Gastroesophageal sphincter (tissue), 4 donors: ENCODE measurements at regions not wholly inside any gene's neighbourhood (a gene's known extent, or its start where the extent isn't known, plus 50 kb on each side); places are given as distances from the start of the nearest gene placed in this dataset.

Experiments used
- ATAC-seq: fragments of 150-250 bp; one replicate; pipeline ENCODE4 v1.9.1; 2016; ENCODE audit warnings: mild to moderate bottlenecking, moderate library complexity
- H3K27ac ChIP-seq, 4 donors: fragments of 200-600 bp; sonication (generic) in 3 of 4; 1 replicate in 3 of 4; 2 replicates in 1 of 4; pipeline ENCODE4 v1.5.1; 2016 to 2019
- H3K27me3 ChIP-seq: fragments of 200-600 bp; sonication (generic); one replicate; pipeline ENCODE4 v1.5.1; 2019
- H3K36me3 ChIP-seq, 2 donors: fragments of 200-600 bp; sonication (generic); one replicate each; pipeline ENCODE4 v1.5.1; 2019; ENCODE audit warnings: control low read depth in 1 of 2
- H3K4me1 ChIP-seq, 3 donors: fragments of 200-600 bp; sonication (generic); 1 replicate in 2 of 3; 2 replicates in 1 of 3; pipeline ENCODE4 v1.5.1; 2016 to 2019; ENCODE audit warnings: control low read depth in 2 of 3
- H3K4me3 ChIP-seq, 2 donors: fragments of 200-600 bp; sonication (generic); one replicate each; pipeline ENCODE4 v1.5.1; 2019; ENCODE audit warnings: mild to moderate bottlenecking in 1 of 2, moderate library complexity in 1 of 2
- H3K9me3 ChIP-seq, 3 donors: fragments of 200-600 bp; sonication (generic); one replicate each; pipeline ENCODE4 v1.5.1; 2017 to 2019; ENCODE audit warnings: control low read depth in 2 of 3
- CTCF ChIP-seq, 4 experiments: fragments of 200-600 bp in 2 of 4; fragments of 450-650 bp in 2 of 4; sonication (generic) in 1 of 4; IDR thresholded peaks; one replicate each; pipeline ENCODE4 v1.5.1; 2017 to 2019; ENCODE audit warnings: antibody characterized with exemption in 4 of 4, mild to moderate bottlenecking in 2 of 4, moderate library complexity in 2 of 4
- EP300 ChIP-seq: sonication (generic); formaldehyde crosslinking; IDR thresholded peaks from one replicate; pipeline ENCODE4 v1.6.1; 2017; ENCODE audit warnings: antibody characterized with exemption, mild to moderate bottlenecking
- POLR2A ChIP-seq, 2 donors: fragments of 450-650 bp; IDR thresholded peaks; one replicate each; pipeline ENCODE4 v1.6.1; 2017; ENCODE audit warnings: antibody characterized with exemption in 2 of 2, mild to moderate bottlenecking in 2 of 2, moderate library complexity in 1 of 2
- POLR2AphosphoS5 ChIP-seq: sonication (generic); formaldehyde crosslinking; IDR thresholded peaks from one replicate; pipeline ENCODE4 v1.6.1; 2017; ENCODE audit warnings: antibody characterized with exemption
- WGBS, 2 donors: methylation state at CpG; one replicate each; pipeline ENCODE4 v1.1.5; 2018; ENCODE audit warnings: low coverage in 1 of 2; 5-methylcytosine and 5-hydroxymethylcytosine counted together

- TF ChIP-seq POLR2AphosphoS5 (no peak), POLR2A (IDR thresholded peaks at IDR 0.05) (no peak), CTCF (IDR thresholded peaks at IDR 0.05) (no peak), EP300 (no peak)
- Histone ChIP-seq H3K27me3 (no peaks in the 10 kb centered on the region), H3K27ac (no peak overlapping the region), H3K4me1 (no peaks in the 10 kb centered on the region), H3K4me3 (no peak overlapping the region), H3K36me3 (no peaks in the 10 kb centered on the region), H3K9me3 (no peaks in the 10 kb centered on the region)
- ATAC-seq: no peak
- 13 to 36% methylated on average over 2 of the region's 2 CpGs for WGBS, 2 donors
Measured at GRCh38 chr1:188249811-188250210, 1421.1 kb downstream of the PLA2G4A start.

- TF ChIP-seq CTCF (IDR thresholded peaks at IDR 0.05): no peak
- no peak for TF ChIP-seq POLR2AphosphoS5
- no peak for TF ChIP-seq EP300
- no peak for TF ChIP-seq POLR2A (IDR thresholded peaks at IDR 0.05)
- no peak overlapping the region for H3K27ac ChIP-seq
- WGBS, 2 donors: 88 to 90% methylated on average over 1 of the region's 1 CpG
- H3K9me3 ChIP-seq: peaks cover 0 to 2% (median 0%) of the 10 kb centered on the region in 3 donors
- H3K36me3 ChIP-seq: no peaks in the 10 kb centered on the region
- no peaks in the 10 kb centered on the region for H3K27me3 ChIP-seq
- no peak overlapping the region for H3K4me3 ChIP-seq
- no peak for ATAC-seq
- H3K4me1 ChIP-seq: no peaks in the 10 kb centered on the region
Measured at GRCh38 chr1:188251036-188251435, 1422.3 kb downstream of the PLA2G4A start.

GRCh38 chr1:188261849-188262248 is 1433.1 kb downstream of the PLA2G4A start:
- Histone ChIP-seq H3K4me1 (no peaks in the 10 kb centered on the region), H3K4me3 (no peak overlapping the region), H3K36me3 (no peaks in the 10 kb centered on the region), H3K27ac (no peak overlapping the region), H3K27me3 (no peaks in the 10 kb centered on the region), H3K9me3 (peaks cover 0 to 17% (median 0%) of the 10 kb centered on the region in 3 donors)
- WGBS, 2 donors: 88 to 94% methylated on average over 3 to 4 of the region's 4 CpGs
- TF ChIP-seq POLR2AphosphoS5 (no peak), POLR2A (IDR thresholded peaks at IDR 0.05) (no peak), CTCF (IDR thresholded peaks at IDR 0.05) (no peak), EP300 (no peak)
- ATAC-seq: no peak

GRCh38 chr1:188269956-188270355 is 1441.2 kb downstream of the PLA2G4A start:
- TF ChIP-seq CTCF (IDR thresholded peaks at IDR 0.05): no peak
- no peak for TF ChIP-seq POLR2AphosphoS5
- no peak for TF ChIP-seq POLR2A (IDR thresholded peaks at IDR 0.05)
- TF ChIP-seq EP300: no peak
- Histone ChIP-seq H3K4me3 (no peak overlapping the region), H3K27me3 (no peaks in the 10 kb centered on the region), H3K4me1 (no peaks in the 10 kb centered on the region), H3K27ac (no peak overlapping the region), H3K9me3 (no peaks in the 10 kb centered on the region), H3K36me3 (no peaks in the 10 kb centered on the region)
- 60 to 83% methylated on average over 1 of the region's 1 CpG for WGBS, 2 donors
- no peak for ATAC-seq

GRCh38 chr1:188270497-188270896 is 1441.7 kb downstream of the PLA2G4A start:
- no peak for TF ChIP-seq CTCF (IDR thresholded peaks at IDR 0.05)
- no peak for TF ChIP-seq POLR2AphosphoS5
- TF ChIP-seq EP300: no peak
- no peak for TF ChIP-seq POLR2A (IDR thresholded peaks at IDR 0.05)
- H3K36me3 ChIP-seq: no peaks in the 10 kb centered on the region
- WGBS, 2 donors: 92 to 100% methylated on average over 1 of the region's 1 CpG
- no peaks in the 10 kb centered on the region for H3K27me3 ChIP-seq
- H3K9me3 ChIP-seq: no peaks in the 10 kb centered on the region
- ATAC-seq: no peak
- H3K27ac ChIP-seq: no peak overlapping the region
- H3K4me3 ChIP-seq: no peak overlapping the region
- H3K4me1 ChIP-seq: no peaks in the 10 kb centered on the region
